HG02623 (cell line): ENCODE measurements at regions not wholly inside any gene's neighbourhood (a gene's known extent, or its start where the extent isn't known, plus 50 kb on each side); places are given as distances from the start of the nearest gene placed in this dataset.
"Not testable (repeated sequence)": the region's sequence is repeated elsewhere in the genome, so short reads cannot be mapped to it uniquely, and the experiment has no call there.

Experiments
- ATAC-seq: cut with Tn5 transposase; IDR thresholded peaks from one replicate; pipeline ENCODE4 v1.9.1; 2021; ENCODE audit warnings: moderate library complexity; ENCODE audit not compliant: unreplicated experiment

- no peak for ATAC-seq
These were observed 648.0 kb downstream of the DACH1 start for GRCh38 chr13:71218960-71219359.

GRCh38 chr13:71217827-71218226, 649.2 kb downstream of the DACH1 start:
- ATAC-seq: no peak

- ATAC-seq: no peak
These were observed 652.2 kb downstream of the DACH1 start for GRCh38 chr13:71214821-71215220.

- ATAC-seq: no peak
These were observed 652.6 kb downstream of the DACH1 start for GRCh38 chr13:71214357-71214756.

DNA sequence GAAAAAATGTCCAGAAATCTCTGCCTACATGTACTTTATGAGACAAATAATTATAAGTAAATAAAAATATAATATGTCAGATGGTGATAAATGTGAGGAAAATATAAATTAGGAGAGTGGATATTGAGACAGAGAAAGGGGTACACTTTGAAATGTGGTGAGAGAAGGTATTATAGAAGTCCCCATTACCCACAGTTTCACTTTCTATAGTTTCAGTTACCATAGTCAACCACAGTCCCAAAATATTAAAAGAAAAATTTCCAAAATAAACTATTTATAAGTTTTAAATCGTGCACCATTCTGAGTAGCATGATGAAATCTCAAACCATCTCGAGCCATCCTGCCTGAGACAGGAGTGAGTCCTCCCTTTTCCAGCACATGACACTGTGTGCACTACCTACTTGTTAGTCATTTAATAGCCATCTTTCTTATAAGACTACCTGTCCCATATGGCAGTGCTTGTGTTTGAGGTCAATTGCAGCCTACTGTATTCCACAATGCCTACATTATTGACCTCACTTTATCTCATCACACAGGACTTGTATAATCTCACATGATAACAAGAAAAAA, 653.7 kb downstream of the DACH1 start:
- peak; percentile 49 for ATAC-seq

- ATAC-seq: no peak
These were observed 656.1 kb downstream of the DACH1 start for GRCh38 chr13:71210861-71211260.

GRCh38 chr13:71209217-71209616, 657.8 kb downstream of the DACH1 start:
- no peak for ATAC-seq

- not testable (repeated sequence) for ATAC-seq
These were observed 682.4 kb downstream of the DACH1 start for GRCh38 chr13:71184583-71184982.

DNA sequence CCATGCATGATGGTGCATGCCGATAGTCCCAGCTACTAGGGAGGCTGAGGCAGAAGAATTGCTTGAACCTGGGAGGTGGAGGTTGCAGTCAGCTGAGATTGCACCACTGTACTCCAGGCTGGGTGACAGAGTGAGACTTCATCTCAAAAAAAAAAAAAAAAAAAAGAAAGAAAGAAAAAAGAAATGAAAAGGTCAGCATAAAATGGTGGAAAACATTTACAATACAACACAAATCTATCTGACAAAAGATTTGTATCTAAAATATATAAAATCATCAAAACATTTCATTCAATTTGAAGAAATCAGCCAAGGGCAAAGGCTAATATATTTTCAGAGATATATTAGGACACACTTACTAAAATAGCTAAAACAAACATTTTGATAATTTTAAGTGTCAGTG, 683.7 kb downstream of the DACH1 start:
- not testable (repeated sequence) for ATAC-seq

DNA sequence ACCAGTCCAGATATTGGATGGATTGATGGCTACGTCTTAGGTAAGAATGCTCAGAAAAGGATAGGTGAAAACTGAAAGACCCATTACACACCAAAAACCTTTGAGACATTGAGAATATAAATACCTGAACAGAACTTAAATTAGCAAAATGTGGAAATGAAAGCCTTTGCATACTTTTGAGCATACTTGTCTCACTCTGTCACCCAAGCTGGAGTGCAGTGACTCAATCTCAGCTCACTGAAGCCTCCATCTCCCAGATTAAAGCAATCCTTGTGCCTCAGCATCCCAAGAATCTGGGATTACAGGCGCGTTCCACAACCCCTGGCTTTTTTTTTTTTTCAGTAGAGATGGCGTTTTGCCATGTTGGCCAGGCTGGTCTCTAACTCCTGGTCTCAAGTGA, 695.3 kb downstream of the DACH1 start:
- no peak for ATAC-seq

DNA sequence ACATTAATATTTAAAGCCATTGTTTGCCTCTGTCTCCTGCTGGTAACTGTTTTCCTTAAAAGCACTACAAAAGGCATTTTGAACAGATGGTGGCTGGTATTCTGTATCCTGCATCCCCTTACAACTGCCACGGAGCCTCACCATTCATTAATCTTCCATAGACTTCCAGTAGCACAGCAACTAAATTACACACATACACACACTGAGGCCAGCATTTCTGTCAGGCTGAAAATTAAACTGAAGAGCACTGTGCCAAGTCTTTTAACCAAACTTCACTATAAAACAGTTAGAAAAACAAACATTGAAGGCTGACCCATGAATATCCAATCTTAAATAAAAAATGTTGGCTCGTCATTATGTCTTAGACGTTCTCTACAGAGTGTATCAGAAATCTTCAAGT, 697.8 kb downstream of the DACH1 start:
- ATAC-seq: no peak

- ATAC-seq: no peak
These were observed 710.5 kb downstream of the DACH1 start for GRCh38 chr13:71156550-71156949.

DNA sequence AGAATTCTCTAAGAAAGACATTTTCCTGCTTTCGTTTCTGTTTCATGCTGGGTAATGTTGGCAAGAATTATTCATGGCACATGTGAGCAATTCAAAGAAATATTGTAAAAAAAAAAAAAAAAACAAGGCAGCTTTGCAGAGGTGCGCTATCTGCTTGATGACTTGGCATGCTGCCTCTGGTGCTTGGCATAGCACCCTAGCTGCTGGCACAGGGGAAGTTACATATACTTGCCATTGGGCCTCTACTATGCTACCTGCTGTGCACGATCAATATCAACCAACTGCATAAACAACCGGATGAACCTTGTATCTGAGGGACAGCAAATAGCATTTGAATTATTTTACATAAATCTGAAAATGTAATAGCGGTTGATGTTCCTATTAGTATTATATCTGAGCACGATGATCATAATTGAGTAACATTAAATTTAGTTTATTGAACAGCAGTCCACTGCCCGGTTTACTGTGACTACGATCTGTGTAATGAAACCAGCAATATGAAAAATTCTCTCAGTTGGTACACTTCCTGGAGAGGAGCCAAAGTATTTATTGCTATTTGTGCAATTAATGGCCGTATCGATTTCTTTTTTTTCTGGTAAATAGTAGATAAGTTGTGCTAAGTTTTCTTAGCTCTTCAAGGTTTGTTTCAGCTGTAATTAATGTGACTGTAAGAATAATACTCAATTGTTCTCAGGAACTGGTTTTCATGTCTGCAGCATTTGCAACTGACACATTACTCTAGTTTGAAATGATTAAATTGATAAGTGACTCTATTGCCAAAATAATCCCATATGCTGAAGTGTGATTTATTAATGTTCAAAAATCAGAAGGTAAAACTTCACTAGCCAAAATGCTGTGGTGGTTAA, 717.3 kb downstream of the DACH1 start:
- no peak for ATAC-seq

- ATAC-seq: no peak
These were observed 718.0 kb downstream of the DACH1 start for GRCh38 chr13:71149046-71149445.

DNA sequence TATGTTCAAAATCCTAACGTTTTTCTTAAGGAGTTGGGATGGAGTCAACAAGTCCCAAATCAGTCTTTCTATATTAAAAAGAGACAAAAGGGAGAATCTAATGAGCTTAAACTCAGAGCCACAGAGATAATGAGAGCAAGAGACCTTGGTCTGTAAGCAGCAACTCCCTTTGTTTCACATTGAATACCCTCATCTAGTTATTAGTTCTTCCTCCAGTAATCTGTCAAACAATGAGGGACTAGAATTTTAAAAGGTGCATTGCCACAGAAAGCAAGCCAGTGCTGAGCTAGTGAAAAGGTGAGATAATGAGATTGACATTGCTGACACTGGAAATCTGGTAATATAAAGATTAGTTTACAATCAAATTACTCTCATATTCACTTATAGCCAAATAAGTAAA, 718.6 kb downstream of the DACH1 start:
- ATAC-seq: no peak

GRCh38 chr13:71144883-71145282, 722.1 kb downstream of the DACH1 start:
- no peak for ATAC-seq

- no peak for ATAC-seq
These were observed 729.9 kb downstream of the DACH1 start for GRCh38 chr13:71137101-71137500.

- ATAC-seq: no peak
These were observed 742.8 kb downstream of the DACH1 start for GRCh38 chr13:71124230-71124629.

DNA sequence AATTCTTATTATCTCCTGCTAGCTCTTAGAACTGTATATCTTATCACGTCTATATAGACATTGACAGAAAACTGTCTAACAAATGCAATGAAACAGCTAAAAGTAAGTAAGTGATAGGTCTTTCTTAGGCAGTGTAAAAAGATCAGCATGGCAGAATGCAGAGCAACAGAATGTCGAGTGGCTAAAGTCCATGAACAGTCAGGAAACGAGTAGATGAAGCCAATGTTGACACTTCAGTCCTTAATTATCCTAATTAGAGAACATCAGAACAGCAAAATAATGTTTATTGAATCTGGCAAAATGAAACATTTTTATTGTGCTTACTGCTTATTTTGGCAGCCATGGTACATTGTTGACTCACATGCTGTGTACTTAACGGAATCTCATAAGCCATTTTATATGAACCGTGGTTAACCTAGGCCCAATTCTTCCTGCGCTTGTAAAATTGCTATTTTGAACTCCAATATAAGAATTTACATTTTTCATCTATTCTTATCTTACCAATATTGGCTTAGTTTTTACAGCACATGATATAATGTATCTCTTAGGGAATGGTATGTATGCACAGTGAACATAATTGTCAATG, 748.1 kb downstream of the DACH1 start:
- ATAC-seq: no peak

DNA sequence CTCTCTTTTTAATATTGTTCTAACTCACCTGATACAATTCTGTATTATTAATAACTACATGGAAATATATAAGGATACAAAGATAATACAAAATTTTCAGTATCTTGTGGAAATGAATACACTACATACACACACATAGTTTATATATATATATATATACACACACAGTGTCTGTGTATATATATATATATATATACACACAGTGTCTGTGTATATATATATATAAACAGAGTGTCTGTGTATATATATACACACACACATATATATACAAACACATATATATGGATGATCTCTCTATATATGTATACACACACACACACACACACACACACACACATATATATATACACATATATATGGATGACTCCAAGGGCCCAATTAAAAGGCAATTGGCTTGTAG, 749.1 kb downstream of the DACH1 start:
- ATAC-seq: no peak

- no peak for ATAC-seq
These were observed 751.7 kb downstream of the DACH1 start for GRCh38 chr13:71115301-71115700.

GRCh38 chr13:71096421-71096820, 770.6 kb downstream of the DACH1 start:
- ATAC-seq: no peak
